ENCODE measurements at regions not wholly inside any gene's neighbourhood (a gene's known extent, or its start where the extent isn't known, plus 50 kb on each side); places are given as distances from the start of the nearest gene placed in this dataset.

- DNase-seq (ENCODE audit: low read depth in 2 of 2, low spot score in 1 of 2) = no peak
Measured at GRCh38 chr2:489084-489483, 188.1 kb downstream of the TMEM18 start.

GRCh38 chr2:487186-488079, 189.8 kb downstream of the TMEM18 start:
- no peak for DNase-seq (ENCODE audit: low read depth in 2 of 2, low spot score in 1 of 2)

GRCh38 chr2:486371-486770, 190.8 kb downstream of the TMEM18 start:
- no peak for DNase-seq (ENCODE audit: low read depth in 2 of 2, low spot score in 1 of 2)

GRCh38 chr2:481388-481787, 193.5 kb upstream of the ALKAL2 start:
- DNase-seq (ENCODE audit: low read depth in 2 of 2, low spot score in 1 of 2) = no peak

GRCh38 chr2:479490-480176, 191.7 kb upstream of the ALKAL2 start:
- DNase-seq (ENCODE audit: low read depth in 2 of 2, low spot score in 1 of 2) = no peak

- no peak for DNase-seq (ENCODE audit: low read depth in 2 of 2, low spot score in 1 of 2)
Measured at GRCh38 chr2:479031-479430, 191.1 kb upstream of the ALKAL2 start.

- no peak for DNase-seq (ENCODE audit: low read depth in 2 of 2, low spot score in 1 of 2)
Measured at GRCh38 chr2:471560-471959, 183.7 kb upstream of the ALKAL2 start.

GRCh38 chr2:469514-469913, 181.6 kb upstream of the ALKAL2 start:
- DNase-seq (ENCODE audit: low read depth in 2 of 2, low spot score in 1 of 2) = no peak

- no peak for DNase-seq (ENCODE audit: low read depth in 2 of 2, low spot score in 1 of 2)
Measured at GRCh38 chr2:468648-469336, 180.9 kb upstream of the ALKAL2 start.

- DNase-seq (ENCODE audit: low read depth in 2 of 2, low spot score in 1 of 2) = no peak
Measured at GRCh38 chr2:467892-468647, 180.2 kb upstream of the ALKAL2 start.

GRCh38 chr2:467543-467891, 179.6 kb upstream of the ALKAL2 start:
- DNase-seq (ENCODE audit: low read depth in 2 of 2, low spot score in 1 of 2) = no peak

- DNase-seq (ENCODE audit: low read depth in 2 of 2, low spot score in 1 of 2) = no peak
Measured at GRCh38 chr2:467101-467500, 179.2 kb upstream of the ALKAL2 start.

GRCh38 chr2:464562-465309, 176.8 kb upstream of the ALKAL2 start:
- DNase-seq (ENCODE audit: low read depth in 2 of 2, low spot score in 1 of 2) = no peak

GRCh38 chr2:460861-461260, 173.0 kb upstream of the ALKAL2 start:
- DNase-seq (ENCODE audit: low read depth in 2 of 2, low spot score in 1 of 2) = peak in 1 of 2 donors; percentile 14

GRCh38 chr2:459931-460330, 172.0 kb upstream of the ALKAL2 start:
- no peak for DNase-seq (ENCODE audit: low read depth in 2 of 2, low spot score in 1 of 2)

GRCh38 chr2:458425-458815, 170.5 kb upstream of the ALKAL2 start:
- no peak for DNase-seq (ENCODE audit: low read depth in 2 of 2, low spot score in 1 of 2)

GRCh38 chr2:457792-458424, 170.0 kb upstream of the ALKAL2 start:
- DNase-seq (ENCODE audit: low read depth in 2 of 2, low spot score in 1 of 2) = no peak

GRCh38 chr2:457262-457661, 169.4 kb upstream of the ALKAL2 start:
- DNase-seq (ENCODE audit: low read depth in 2 of 2, low spot score in 1 of 2) = no peak

- DNase-seq (ENCODE audit: low read depth in 2 of 2, low spot score in 1 of 2) = no peak
Measured at GRCh38 chr2:455913-456312, 168.0 kb upstream of the ALKAL2 start.

GRCh38 chr2:455015-455705, 167.3 kb upstream of the ALKAL2 start:
- no peak for DNase-seq (ENCODE audit: low read depth in 2 of 2, low spot score in 1 of 2)

All from stimulated activated CD8-positive, alpha-beta memory T cell treated with anti-CD3 and anti-CD28 coated beads, Interleukin-4, amount 100 ng/mL, for 4 hours (primary cell).